ENCODE measurements at regions not wholly inside any gene's neighbourhood (a gene's known extent, or its start where the extent isn't known, plus 50 kb on each side); places are given as distances from the start of the nearest gene placed in this dataset.

GRCh38 chr13:44171861-44172260, 201.8 kb upstream of the SERP2 start:
- DNase-seq (ENCODE audit: low read depth, low spot score), result no peak
- H3K4me3 ChIP-seq (ENCODE audit: low read depth, low read length), result no peak overlapping the region
- ChIA-PET CTCF (interaction anchor here (2.1 kb wide), 1 partner anchor 19 kb away, joined by 7 read pairs; no protein-coding TSS in a partner anchor), POLR2A (no interaction called here)
- TF ChIP-seq CTCF (IDR thresholded peaks at IDR 0.05; ENCODE audit: insufficient read depth, low read length, missing control alignments), result no peak

- TF ChIP-seq CTCF (IDR thresholded peaks at IDR 0.05; ENCODE audit: insufficient read depth, low read length, missing control alignments), result no peak
- DNase-seq (ENCODE audit: low read depth, low spot score), result no peak
- ChIA-PET POLR2A (no interaction called here), CTCF (interaction anchor here (2.1 kb wide), 1 partner anchor 19 kb away, joined by 7 read pairs; no protein-coding TSS in a partner anchor)
- H3K4me3 ChIP-seq (ENCODE audit: low read depth, low read length), result no peak overlapping the region
These were observed 201.3 kb upstream of the SERP2 start for GRCh38 chr13:44172281-44172810.

- ChIA-PET CTCF (interaction anchor here (0.8 to 1.6 kb wide), 3 partner anchors 16 to 264 kb away, joined by 3 to 6 read pairs (median 3); no protein-coding TSS in a partner anchor), POLR2A (no interaction called here)
- no peak for DNase-seq (ENCODE audit: low read depth, low spot score)
- H3K4me3 ChIP-seq (ENCODE audit: low read depth, low read length), result no peak overlapping the region
- no peak for TF ChIP-seq CTCF (IDR thresholded peaks at IDR 0.05; ENCODE audit: insufficient read depth, low read length, missing control alignments)
These were observed 198.7 kb upstream of the SERP2 start for GRCh38 chr13:44174769-44175425.

GRCh38 chr13:44176173-44176572, 197.5 kb upstream of the SERP2 start:
- no peak overlapping the region for H3K4me3 ChIP-seq (ENCODE audit: low read depth, low read length)
- POLR2A ChIA-PET, result no interaction called here

GRCh38 chr13:44180876-44181536, 192.6 kb upstream of the SERP2 start:
- DNase-seq (ENCODE audit: low read depth, low spot score), result no peak
- no peak for TF ChIP-seq CTCF (IDR thresholded peaks at IDR 0.05; ENCODE audit: insufficient read depth, low read length, missing control alignments)
- ChIA-PET CTCF (interaction anchor here (1.7 kb wide), 1 partner anchor 10 kb away, joined by 5 read pairs; no protein-coding TSS in a partner anchor), POLR2A (no interaction called here)
- H3K4me3 ChIP-seq (ENCODE audit: low read depth, low read length), result no peak overlapping the region

More at GRCh38 chr13:44176173-44176572, 197.5 kb upstream of the SERP2 start:
- CTCF ChIA-PET, result interaction anchor here (0.9 kb wide), 1 partner anchor 15 kb away, joined by 3 read pairs; no protein-coding TSS in a partner anchor
- TF ChIP-seq CTCF (IDR thresholded peaks at IDR 0.05; ENCODE audit: insufficient read depth, low read length, missing control alignments), result no peak
- no peak for DNase-seq (ENCODE audit: low read depth, low spot score)

- no peak for TF ChIP-seq CTCF (IDR thresholded peaks at IDR 0.05; ENCODE audit: insufficient read depth, low read length, missing control alignments)
- no peak for DNase-seq (ENCODE audit: low read depth, low spot score)
- no peak overlapping the region for H3K4me3 ChIP-seq (ENCODE audit: low read depth, low read length)
- ChIA-PET POLR2A (no interaction called here), CTCF (interaction anchor here (1.7 kb wide), 1 partner anchor 9 kb away, joined by 5 read pairs; no protein-coding TSS in a partner anchor)
These were observed 191.7 kb upstream of the SERP2 start for GRCh38 chr13:44181931-44182330.

Data from AG04449 (cell line).